GM19397 (cell line): ENCODE measurements at regions not wholly inside any gene's neighbourhood (a gene's known extent, or its start where the extent isn't known, plus 50 kb on each side); places are given as distances from the start of the nearest gene placed in this dataset.
"Not testable (repeated sequence)": the region's sequence is repeated elsewhere in the genome, so short reads cannot be mapped to it uniquely, and the experiment has no call there.

Experiments used
- ATAC-seq: cut with Tn5 transposase; IDR thresholded peaks from one replicate; pipeline ENCODE4 v1.9.1; 2021; ENCODE audit warnings: mild to moderate bottlenecking, moderate library complexity; ENCODE audit not compliant: unreplicated experiment

DNA sequence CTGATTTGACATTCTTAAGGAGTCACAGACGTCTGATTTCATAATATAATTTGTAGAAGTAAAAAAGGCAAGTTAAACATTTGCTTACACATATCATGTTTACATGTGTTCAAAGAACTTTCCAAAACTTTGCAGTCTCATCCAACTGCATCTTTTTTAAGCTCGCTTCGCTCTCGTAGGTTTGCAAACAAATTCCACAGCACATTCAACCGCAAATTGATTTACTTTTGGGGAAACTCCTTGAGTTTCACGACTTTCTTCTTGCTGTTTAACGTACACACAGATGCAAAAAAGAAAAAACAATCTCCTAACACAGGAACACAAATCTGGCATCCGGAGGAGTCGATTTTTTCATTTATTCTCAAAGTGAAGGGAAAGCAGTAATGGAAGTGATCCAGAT, 1149.5 kb downstream of the VRK1 start:
- no peak for ATAC-seq

DNA sequence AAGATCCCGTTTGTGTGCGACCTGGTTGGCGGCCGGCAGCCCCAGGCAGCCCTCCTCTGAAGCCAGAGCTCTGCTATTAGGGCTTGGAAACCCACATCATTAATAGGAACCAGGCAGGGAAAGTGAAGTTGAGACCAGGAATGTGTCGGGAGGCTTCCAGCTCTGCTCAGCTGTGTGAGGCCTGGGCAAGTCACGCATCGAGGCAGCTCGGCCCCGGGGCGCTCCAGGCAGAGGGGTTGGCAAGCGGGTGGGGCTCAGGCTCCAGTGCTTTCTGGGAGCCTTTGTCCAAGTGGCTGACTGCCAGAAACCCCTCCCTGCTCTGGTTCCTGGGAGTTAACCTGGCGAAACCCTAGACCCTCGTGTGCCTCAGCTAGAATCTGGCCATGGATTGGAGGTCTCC, 1151.7 kb downstream of the VRK1 start:
- no peak for ATAC-seq

DNA sequence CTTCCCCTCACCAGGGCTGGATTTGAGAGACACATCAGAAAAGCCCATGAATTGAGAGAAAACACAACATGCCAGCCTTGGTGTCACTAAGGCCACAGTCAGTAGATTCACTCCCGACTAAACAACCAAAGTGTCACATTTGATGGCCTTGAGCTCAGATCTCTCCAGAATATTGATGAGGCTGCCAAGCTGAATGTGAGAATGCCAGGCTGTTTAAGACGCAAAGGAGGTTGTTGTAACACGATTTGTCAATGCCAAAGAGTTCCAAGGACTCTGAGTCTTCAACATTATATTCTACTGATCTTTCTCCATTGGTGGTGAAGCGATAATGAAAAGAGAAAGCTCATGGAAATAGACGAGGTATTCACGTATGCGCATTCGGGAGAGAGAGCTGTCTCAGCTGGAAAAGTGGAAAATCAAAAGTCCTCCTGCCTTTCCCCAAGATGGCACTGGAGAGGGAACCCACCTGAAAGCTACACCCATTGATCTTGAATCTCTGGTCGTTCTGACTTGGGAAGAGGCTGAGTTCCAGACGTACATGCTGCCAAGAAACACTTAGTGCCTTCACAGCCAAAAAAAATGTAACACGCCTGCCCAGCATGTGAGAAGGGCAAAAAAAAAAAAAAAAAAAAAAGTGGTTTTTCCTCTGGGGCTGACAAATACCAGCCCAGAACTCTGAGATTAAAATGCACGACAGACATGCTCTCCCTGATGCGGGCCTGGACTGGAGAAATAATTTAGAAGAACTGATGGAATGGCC, 1159.6 kb downstream of the VRK1 start:
- ATAC-seq = no peak

DNA sequence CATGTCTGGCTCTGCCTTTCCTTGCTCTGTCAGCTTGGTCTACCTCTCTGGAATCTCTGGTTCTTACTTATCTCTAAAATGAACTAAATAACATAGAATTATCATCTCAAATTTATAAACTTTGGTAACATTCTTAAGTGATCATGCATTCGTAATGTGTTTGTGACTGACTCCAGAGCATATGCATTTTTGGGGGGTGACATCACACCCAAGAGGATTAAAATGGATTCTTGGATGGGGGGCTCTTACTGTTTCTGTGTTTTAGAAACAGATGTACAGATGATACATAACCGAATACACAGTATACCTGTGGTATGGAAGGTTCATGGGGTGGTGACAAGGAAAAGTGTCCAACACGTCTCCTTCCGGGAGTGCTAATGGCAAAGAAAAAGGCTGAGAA, 1162.1 kb downstream of the VRK1 start:
- no peak for ATAC-seq

DNA sequence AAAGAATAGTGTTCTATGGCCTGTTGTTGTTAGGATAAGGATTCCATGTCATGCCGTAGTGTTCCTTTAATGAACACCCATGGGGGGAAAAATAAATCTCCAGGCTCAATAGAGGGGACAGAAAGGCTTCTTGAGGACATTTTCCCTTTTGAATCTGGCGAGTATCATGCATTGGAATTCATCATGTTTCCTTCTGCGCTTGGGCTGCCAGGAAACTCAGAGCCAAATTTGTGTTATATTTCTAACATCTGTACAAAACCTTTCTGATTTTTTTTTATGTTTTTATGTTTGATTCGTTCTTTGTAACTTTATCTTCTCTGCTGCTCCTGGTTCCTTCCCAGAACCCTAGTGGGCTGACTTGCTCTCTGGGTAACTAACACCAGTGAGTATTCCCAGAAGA, 1163.3 kb downstream of the VRK1 start:
- ATAC-seq = no peak

DNA sequence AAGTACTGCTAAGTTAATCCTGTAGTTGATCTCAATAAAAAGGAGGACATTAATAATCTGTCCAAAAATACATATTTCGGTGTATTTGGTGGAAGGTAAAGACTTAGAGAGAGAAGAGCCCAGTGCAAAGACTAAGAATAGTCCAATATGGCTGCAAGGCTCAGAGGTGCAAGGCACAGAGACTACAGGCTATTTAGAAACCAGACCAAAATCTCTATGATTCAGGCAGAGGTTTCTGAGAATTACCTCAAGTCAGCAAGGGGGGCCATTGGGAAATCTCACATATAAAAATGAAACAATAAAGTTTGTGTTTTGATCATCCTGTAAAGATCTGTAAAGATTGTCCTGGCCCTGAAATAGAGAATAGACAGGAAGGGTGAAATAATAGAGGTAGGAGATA, 1173.0 kb downstream of the VRK1 start:
- no peak for ATAC-seq

DNA sequence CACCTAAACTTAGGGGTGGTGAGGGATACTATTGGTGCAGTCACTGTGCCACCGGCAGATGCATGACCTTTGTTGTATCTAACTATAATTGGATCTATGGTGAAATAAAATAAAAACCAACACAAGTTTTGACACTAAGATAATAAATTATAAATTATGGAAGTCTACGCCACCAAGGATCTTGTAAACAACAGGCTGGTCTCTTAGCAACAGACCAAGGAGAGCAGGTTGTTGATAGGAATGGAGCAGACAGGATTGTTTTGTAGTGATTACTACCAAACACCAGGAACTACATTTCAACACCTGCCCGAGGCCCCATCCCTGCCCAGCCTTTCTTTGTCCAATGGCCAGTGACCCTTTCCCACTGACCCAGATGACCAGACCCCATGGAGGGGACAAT, 1178.0 kb downstream of the VRK1 start:
- no peak for ATAC-seq

DNA sequence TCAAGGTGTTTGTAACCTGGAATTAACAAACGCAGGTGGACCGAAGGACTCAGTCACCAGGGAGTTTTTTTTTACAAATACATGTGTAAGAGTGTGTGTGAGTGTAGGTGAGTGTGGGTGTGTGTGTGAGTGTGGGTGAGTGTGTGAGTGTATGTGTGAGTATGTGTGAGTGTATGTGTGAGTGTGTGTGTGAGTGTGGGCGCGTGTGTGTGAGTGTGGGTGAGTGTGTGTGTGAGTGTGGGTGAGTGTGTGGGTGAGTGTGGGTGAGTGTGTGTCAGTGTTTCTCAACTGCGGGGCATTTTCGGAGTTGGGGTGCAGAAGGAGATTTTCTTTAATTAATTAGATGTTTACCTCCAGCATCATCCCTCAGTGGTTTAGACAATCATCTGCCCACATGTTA, 1178.8 kb downstream of the VRK1 start:
- ATAC-seq = no peak

DNA sequence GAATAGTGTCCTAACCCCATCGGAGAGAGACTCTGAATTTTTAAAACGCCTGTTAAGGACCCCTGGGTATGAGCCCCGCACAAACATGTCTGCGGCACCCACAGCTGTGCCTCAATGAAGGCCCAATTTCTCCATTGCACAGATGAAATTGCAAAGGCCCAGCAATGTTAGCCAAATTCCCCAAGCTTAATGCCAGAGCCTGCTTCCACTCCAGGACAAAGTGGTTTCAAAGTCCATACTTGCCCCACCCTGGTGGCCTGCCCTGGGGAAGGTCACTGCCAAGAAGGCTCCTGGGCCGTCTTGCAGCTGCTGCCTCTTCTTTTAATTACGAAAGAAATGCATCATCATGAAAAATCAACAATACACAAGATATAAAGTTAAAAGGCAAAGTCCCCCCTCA, 1179.7 kb downstream of the VRK1 start:
- ATAC-seq = no peak

DNA sequence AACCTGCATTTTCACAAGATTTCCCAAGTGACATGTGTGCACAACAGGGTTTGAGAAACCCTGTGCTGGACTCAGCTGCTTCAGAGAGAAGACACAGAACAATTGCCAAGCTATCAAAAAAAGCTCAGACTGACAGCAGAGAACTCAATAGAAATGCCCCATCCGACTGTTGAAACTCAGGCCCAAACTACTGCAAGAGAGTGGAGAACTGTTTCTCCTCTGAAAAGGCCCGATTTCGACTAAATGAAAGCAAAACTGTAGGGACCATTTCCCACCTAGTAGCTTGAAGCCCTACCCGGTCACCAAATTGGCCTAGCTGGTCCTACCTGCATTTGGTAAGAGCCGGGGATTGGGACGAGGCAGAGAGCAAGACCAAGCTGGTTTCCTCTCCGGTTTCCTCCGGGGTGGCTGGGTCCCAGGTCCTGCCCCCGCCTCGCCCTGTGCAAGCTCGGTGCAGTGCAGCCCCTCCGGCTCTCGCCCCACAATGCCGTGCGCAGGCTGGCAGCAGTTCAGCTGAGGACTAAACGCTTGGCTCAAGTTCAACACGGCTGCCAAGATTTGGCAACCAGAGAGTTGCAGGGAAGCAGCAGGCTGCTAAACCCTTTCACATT, 1180.6 kb downstream of the VRK1 start:
- ATAC-seq = no peak

DNA sequence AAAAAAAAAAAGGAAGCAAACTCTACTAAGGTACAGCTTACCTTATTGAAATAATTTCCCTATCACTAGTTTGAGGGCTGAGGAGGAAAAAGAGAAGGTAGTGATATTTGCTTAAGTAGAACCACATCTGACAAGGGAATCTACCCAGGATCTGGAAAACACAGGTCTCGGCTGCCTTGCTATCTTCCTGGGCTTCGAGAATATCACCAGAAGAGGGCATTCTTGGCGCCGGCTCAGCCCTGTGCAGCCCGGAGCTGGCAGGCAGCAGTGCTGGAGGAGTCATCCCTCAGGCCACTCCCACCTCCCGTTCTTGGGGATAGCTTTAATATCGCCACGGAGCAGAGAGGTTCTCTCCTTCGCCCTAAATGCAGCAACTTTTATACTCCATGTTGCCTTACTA, 1181.2 kb downstream of the VRK1 start:
- no peak for ATAC-seq

DNA sequence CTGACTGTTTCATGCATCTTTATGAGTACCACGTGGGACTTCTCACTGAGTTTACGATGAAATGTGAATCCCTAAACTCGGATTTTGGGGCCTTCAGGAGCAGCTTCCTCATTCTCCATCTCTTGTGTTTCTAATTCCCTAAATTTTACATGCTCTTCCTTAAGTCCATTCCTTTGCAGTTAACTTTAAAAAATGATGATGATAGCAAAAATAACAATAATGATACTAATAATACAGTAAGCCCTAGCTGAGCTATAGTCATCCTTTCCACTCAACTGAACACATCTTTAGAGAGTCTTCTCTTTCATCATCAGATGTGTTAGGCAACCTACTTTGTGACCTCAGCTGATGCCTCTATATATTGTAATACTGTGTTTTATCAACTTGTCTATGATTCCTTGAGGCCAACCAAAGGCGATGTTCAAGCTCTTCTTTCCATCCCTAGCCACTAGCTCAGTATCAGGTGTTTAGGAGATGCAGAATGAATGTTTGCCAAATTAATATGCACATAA, 1196.4 kb downstream of the VRK1 start:
- ATAC-seq = no peak

DNA sequence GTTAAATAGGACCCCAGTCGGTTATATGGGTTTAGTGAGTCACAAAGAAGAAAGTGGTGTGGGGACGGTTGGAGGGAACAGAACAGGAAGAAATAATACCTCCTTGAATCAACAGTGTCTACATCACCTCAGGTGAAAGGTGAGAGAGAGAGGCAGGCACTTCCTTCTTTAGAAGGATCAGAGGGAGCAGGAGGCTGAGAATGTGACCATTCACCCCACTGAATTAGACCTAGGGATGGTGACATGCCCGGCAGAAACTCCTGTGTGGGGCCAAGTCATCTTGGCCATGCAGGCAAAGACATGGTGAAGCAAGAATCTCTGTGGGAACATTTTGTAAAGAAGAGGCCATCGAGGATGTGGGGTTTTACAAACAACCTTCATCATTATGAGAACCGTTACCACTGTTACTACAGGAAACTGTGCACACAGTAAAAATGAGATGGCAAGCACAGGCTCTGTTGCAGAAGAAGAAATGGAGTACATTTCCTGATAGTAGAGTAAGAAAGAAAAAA, 1196.9 kb downstream of the VRK1 start:
- no peak for ATAC-seq

DNA sequence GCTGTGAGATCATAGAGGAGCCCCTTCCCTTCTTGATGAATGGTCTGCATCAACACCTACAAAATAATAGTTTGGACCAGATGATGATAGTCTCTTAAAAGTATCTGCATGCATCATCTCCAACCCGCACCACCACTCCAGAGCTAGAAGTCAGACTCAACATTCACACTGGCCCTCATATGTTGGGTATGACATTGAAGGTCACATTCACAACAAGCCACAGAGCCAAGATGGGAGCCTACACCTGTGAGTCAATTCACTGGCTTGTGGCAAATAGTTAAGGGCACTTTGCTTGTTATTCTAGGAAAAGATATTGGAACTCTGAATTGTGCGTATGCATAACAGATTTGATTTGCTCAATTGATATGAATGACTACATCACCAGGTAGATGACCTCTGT, 1197.9 kb downstream of the VRK1 start:
- ATAC-seq = no peak

DNA sequence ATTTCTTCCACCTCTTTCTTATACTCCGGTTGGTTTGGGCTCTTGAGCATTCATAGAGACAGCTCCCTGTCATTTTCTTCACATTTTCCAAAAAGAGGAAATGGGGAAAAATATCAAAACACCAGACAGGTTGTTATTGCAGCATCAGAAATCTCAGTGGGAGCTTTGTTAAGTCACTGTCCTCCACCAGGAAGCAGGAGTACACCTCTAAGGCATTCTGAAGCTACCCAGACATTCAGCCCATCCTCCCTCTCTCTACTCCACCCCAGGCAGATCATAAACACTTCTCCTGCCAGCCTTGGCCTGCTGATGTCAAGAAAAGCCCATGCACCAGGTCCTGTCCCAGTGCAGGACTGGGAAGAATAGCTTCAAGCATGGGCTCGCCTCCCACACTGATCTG, 1198.3 kb downstream of the VRK1 start:
- ATAC-seq = no peak

DNA sequence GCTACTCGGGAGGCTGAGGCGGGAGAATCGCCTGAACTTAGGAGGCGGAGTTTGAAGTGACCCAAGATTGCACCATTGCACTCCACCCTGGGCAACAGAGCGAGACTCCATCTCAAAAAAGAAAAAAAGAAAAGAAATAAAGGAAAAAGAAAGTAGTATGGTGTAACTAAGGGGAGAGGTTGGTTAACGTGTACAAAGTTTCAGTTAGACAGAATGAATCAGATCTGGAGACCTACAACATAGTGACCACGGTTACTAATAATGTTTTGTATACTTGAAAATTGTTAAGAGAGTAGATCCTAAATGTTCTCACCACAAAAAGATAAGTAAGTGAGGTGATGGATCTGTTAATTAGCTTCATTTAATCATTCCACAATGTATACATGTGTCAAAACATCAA, 1208.8 kb downstream of the VRK1 start:
- ATAC-seq = no peak

DNA sequence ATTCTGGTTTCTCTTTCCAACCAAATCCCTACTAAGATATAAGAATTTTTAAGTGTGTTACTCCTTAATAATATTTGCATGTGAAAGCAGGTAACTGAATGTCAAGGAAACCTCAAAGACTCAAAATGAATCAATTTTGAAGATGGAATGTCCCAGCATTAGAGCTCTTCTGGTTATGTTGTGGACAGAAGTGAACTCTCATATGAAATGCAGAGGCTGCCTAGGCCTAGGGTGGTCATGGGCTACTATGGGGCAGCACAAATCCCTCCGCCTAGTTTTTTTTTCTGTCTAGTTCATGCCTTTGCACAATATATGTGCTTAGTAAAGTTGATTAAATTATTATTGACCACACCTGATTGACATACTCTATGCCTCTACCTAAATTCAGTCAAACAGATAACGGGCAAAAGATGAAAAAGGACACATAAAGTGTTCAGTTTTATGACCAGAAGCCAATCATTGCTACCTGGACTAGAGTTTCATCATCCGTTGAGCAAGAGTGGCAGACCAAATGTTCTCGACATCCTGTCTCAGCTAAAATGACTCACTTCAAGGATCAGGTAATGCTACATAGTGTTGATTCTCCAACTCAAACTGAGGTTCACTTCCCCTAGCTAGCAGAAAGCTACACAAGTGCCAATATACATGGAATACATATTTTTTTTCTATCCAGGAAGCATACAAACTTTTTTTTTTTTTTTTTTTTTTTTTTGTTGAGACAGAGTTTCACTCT, 1211.4 kb downstream of the VRK1 start:
- no peak for ATAC-seq

DNA sequence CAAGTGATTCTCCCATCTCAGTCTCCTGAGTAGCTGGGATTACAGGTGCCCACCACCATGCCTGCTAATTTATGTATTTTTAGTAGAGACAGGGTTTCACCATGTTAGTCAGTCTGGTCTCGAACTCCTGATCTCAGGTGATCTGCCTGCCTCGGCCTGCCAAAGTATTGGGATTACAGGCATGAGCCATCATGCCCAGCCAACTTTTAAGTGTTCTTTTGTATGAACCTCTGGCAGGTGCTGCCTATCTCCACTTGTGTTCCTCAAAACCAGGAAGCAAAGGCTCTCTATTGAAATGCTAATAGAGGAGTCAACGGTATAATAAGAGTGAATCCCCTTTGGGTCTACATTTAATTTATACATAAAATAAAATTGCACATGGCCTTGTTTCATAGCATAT, 1212.0 kb downstream of the VRK1 start:
- ATAC-seq = not testable (repeated sequence)

DNA sequence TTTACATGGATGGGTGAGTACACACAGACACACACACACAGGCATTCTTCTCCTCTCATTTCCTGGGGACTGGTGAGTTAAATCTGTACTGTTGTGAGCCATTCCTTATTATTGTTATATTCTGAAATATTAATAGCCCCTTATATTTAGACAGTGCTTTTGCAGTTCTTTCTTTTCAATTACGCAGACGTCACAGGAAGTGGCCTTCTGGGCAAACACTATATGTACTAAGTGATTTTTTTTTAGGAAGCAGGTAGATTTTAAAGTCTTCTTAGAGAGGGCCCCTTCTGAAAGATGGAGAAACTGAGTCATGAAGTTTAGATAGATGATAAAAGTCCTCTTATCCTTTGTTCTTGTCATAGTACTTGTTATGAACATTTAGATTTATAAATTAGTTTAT, 1213.6 kb downstream of the VRK1 start:
- no peak for ATAC-seq

DNA sequence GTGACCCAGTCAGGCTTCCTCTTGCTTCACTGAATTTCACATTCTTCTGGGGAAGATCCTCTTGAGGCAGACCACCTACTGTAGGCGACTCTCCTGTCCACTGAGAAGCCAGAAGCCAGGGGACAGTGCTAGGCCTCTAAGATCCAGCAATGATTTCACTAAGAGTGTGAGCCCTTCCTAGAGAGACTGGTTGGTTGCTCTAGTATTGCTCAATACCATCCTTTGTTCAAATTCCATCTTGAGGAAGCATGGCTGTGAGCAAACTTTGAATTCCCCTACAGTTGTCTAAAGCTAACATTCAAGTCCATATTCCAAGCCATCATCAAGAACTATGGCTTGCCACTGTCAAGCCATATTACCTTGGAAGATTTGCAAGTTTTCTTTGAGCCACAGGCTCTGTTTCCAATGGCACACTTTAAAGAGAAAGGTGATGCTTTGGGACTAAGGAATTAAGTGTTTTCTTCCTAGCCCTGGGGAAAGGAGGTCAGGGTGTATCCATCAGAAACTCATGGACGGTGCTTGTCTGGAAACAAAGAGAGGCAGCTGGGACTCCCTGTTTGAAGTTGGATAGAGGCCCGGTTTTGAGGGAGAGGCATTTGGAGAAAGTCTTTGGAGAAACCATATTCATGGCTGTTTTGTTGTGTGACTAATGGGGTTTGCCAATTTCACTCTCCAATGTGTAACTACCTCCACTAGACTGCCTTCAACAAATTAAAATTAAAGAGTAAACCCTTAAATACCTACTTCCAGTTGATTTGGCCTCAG, 1217.9 kb downstream of the VRK1 start:
- ATAC-seq = no peak

DNA sequence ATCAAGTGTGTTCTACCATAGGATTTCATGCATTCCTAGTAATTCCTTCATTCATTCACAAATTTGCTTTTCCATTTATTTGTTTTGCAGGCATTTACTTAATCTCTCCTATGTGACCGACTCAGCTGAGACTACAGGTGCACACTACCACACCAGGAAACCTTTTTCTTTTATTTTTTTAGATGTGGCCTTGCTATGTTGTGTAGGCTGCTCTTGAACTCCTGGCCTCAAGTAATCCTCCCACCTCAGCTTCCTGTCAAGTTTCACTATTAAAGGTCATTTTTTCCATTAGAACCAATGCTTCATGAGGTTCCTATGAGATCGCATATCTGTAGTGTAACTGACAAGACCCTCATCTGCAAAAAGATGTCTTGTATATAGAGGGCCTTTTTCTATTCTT, 1218.7 kb downstream of the VRK1 start:
- no peak for ATAC-seq
